ENCODE measurements at regions not wholly inside any gene's neighbourhood (a gene's known extent, or its start where the extent isn't known, plus 50 kb on each side); places are given as distances from the start of the nearest gene placed in this dataset.
"Not testable (repeated sequence)": the region's sequence is repeated elsewhere in the genome, so short reads cannot be mapped to it uniquely, and the experiment has no call there.

- no peak for DNase-seq (ENCODE audit: low spot score)
Observed at GRCh38 chr1:104463126-104463697, 713.5 kb downstream of the AMY1C start.

- DNase-seq (ENCODE audit: low spot score), result no peak
Observed at GRCh38 chr1:104466068-104466467, 716.4 kb downstream of the AMY1C start.

GRCh38 chr1:104467590-104467989 lies 717.9 kb downstream of the AMY1C start:
- no peak for DNase-seq (ENCODE audit: low spot score)

GRCh38 chr1:104468282-104468681 lies 718.6 kb downstream of the AMY1C start:
- no peak for DNase-seq (ENCODE audit: low spot score)

- no peak for DNase-seq (ENCODE audit: low spot score)
Observed at GRCh38 chr1:104476126-104476525, 726.4 kb downstream of the AMY1C start.

GRCh38 chr1:104488296-104489015 lies 738.8 kb downstream of the AMY1C start:
- peak; percentile 4 for DNase-seq (ENCODE audit: low spot score)

GRCh38 chr1:104526158-104526795 lies 776.6 kb downstream of the AMY1C start:
- no peak for DNase-seq (ENCODE audit: low spot score)

- DNase-seq (ENCODE audit: low spot score), result no peak
Observed at GRCh38 chr1:104531990-104532389, 782.3 kb downstream of the AMY1C start.

- no peak for DNase-seq (ENCODE audit: low spot score)
Observed at GRCh38 chr1:104574620-104575019, 824.9 kb downstream of the AMY1C start.

GRCh38 chr1:104592926-104593325 lies 843.2 kb downstream of the AMY1C start:
- no peak for DNase-seq (ENCODE audit: low spot score)

- no peak for DNase-seq (ENCODE audit: low spot score)
Observed at GRCh38 chr1:104593413-104594187, 843.9 kb downstream of the AMY1C start.

GRCh38 chr1:104617474-104617873 lies 867.8 kb downstream of the AMY1C start:
- DNase-seq (ENCODE audit: low spot score), result no peak

- DNase-seq (ENCODE audit: low spot score), result no peak
Observed at GRCh38 chr1:104621221-104621620, 871.5 kb downstream of the AMY1C start.

- DNase-seq (ENCODE audit: low spot score), result no peak
Observed at GRCh38 chr1:104624538-104624937, 874.8 kb downstream of the AMY1C start.

- no peak for DNase-seq (ENCODE audit: low spot score)
Observed at GRCh38 chr1:104629589-104629988, 879.9 kb downstream of the AMY1C start.

- DNase-seq (ENCODE audit: low spot score), result no peak
Observed at GRCh38 chr1:104630567-104631149, 881.0 kb downstream of the AMY1C start.

GRCh38 chr1:104636581-104636980 lies 886.9 kb downstream of the AMY1C start:
- DNase-seq (ENCODE audit: low spot score), result no peak

- no peak for DNase-seq (ENCODE audit: low spot score)
Observed at GRCh38 chr1:104646233-104646632, 896.5 kb downstream of the AMY1C start.

- peak; percentile 34 for DNase-seq (ENCODE audit: low spot score)
Observed at GRCh38 chr1:104648269-104648691, 898.6 kb downstream of the AMY1C start.

- DNase-seq (ENCODE audit: low spot score), result not testable (repeated sequence)
Observed at GRCh38 chr1:104664374-104664773, 914.7 kb downstream of the AMY1C start.

- DNase-seq (ENCODE audit: low spot score), result no peak
Observed at GRCh38 chr1:104665300-104665699, 915.6 kb downstream of the AMY1C start.

- no peak for DNase-seq (ENCODE audit: low spot score)
Observed at GRCh38 chr1:104671684-104672353, 922.1 kb downstream of the AMY1C start.
